ENCODE measurements at regions not wholly inside any gene's neighbourhood (a gene's known extent, or its start where the extent isn't known, plus 50 kb on each side); places are given as distances from the start of the nearest gene placed in this dataset.

GRCh38 chr14:97312910-97313309 is 515.7 kb downstream of the VRK1 start:
- Histone ChIP-seq H2BK15ac (ENCODE audit: low read depth, low read length) (no peak overlapping the region), H4K8ac (ENCODE audit: low read depth in 2 of 2, low read length in 2 of 2) (no peak overlapping the region), H2BK20ac (ENCODE audit: low read depth, low read length) (no peak overlapping the region), H3K27me3 (ENCODE audit: control insufficient read depth, insufficient read depth, low read length) (no peaks in the 10 kb centered on the region), H3K9ac (ENCODE audit: low read depth, low read length) (no peak overlapping the region), H2AFZ (replicated peaks; ENCODE audit: low read length, poor library complexity) (no peak overlapping the region), H3K79me1 (ENCODE audit: low read depth in 1 of 2, low read length in 2 of 2) (no peaks in the 10 kb centered on the region), H3K14ac (replicated peaks; ENCODE audit: low read depth, low read length) (no peak overlapping the region), H4K20me1 (ENCODE audit: insufficient read depth, low read length) (no peaks in the 10 kb centered on the region), H2AK9ac (replicated peaks; ENCODE audit: low read depth, low read length, poor library complexity) (no peak overlapping the region), H2AK5ac (ENCODE audit: low read depth, low read length) (no peak overlapping the region), H3K27ac (ENCODE audit: insufficient read depth, low read length) (no peak overlapping the region), H3K9me1 (ENCODE audit: insufficient read depth, low read length) (no peaks in the 10 kb centered on the region), H3K23ac (ENCODE audit: low read depth, low read length) (no peak overlapping the region), H3K4ac (ENCODE audit: low read depth, low read length) (no peak overlapping the region), H3K56ac (ENCODE audit: extremely low read depth, insufficient read depth, low read length) (no peak overlapping the region), H3K36me3 (ENCODE audit: control insufficient read depth, insufficient read depth, low read length) (no peaks in the 10 kb centered on the region), H3K18ac (ENCODE audit: low read depth, low read length) (no peak overlapping the region), H3K4me3 (ENCODE audit: insufficient read depth, low read depth, low read length) (no peak overlapping the region), H3K9me3 (ENCODE audit: control insufficient read depth, insufficient read depth, low read length) (peaks cover 15% of the 10 kb centered on the region), H3K4me1 (ENCODE audit: control insufficient read depth, insufficient read depth, low read length) (no peaks in the 10 kb centered on the region), H2BK120ac (ENCODE audit: low read depth, low read length) (no peak overlapping the region), H4K91ac (ENCODE audit: insufficient read depth, low read depth, low read length) (no peak overlapping the region), H4K5ac (ENCODE audit: low read depth, low read length) (no peak overlapping the region), H3K4me2 (ENCODE audit: low read depth, low read length) (no peak overlapping the region), H2BK5ac (ENCODE audit: low read depth, low read length, poor library complexity, severe bottlenecking) (no peak overlapping the region)
- intact Hi-C loops (cut with micrococcal nuclease): no loop called here
- DNase-seq (no peak), ATAC-seq (ENCODE audit: low read depth) (no peak)
- no peak for TF ChIP-seq BHLHE40 (IDR thresholded peaks at IDR 0.05; ENCODE audit: low read depth, low read length)
- TF ChIP-seq RCOR1 (IDR thresholded peaks at IDR 0.05; ENCODE audit: insufficient replicate concordance, low read length): no peak
- peak; percentile 48 for TF ChIP-seq MAFK (IDR thresholded peaks at IDR 0.05; ENCODE audit: low read depth, low read length)
- no peak for TF ChIP-seq ELK1 (IDR thresholded peaks at IDR 0.05; ENCODE audit: borderline replicate concordance, low read depth, low read length)
- CTCF ChIA-PET: interaction anchor here (1.0 kb wide), 1 partner anchor 34 kb away, joined by 3 read pairs; no protein-coding TSS in a partner anchor
- POLR2A ChIA-PET (ENCODE audit: unreplicated experiment): no interaction called here
- dilution Hi-C loops (cut with HindIII; ENCODE audit: low sequenced_read_pairs, unreplicated experiment): no loop called here
- in situ Hi-C loops (cut with MboI; ENCODE audit: low sequenced_read_pairs): no loop called here
- no TSS peak for BruUV-seq (replicated peaks)

Measured in IMR-90 (cell line).